ENCODE measurements at regions not wholly inside any gene's neighbourhood (a gene's known extent, or its start where the extent isn't known, plus 50 kb on each side); places are given as distances from the start of the nearest gene placed in this dataset.

DNA sequence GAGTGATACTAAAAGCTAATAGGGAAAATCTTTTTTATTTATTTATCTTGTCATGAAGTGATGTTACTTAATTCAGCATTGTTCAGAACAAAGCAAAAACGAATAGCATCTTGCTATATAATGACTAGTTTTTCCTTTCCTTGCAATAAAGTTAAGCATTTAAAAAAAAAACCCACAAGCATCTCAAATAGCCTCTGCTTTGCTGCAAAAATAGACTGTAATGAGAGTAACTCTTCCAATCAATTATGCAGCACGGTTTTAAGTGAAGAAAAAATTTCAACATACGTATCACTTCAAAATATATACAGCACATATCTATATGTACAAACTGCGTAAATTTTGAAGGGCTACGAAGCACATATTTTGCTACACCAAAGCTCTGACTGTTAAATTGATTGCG lies 153.3 kb upstream of the VRK2 start:
- no peaks in the 10 kb centered on the region for H3K36me3 ChIP-seq
- no peak overlapping the region for H3K4me3 ChIP-seq
- 71% methylated on average over 6 of the region's 6 CpGs for WGBS
- H3K27ac ChIP-seq, result no peak overlapping the region
- no peaks in the 10 kb centered on the region for H3K4me1 ChIP-seq (replicated peaks)
- H3K9me3 ChIP-seq, result no peaks in the 10 kb centered on the region
- no peak for DNase-seq (ENCODE audit: low spot score)
- intact Hi-C loops (cut with DNase I), result no loop called here
- no peaks in the 10 kb centered on the region for H3K27me3 ChIP-seq (replicated peaks; ENCODE audit: insufficient read depth)
- TF ChIP-seq POLR2A (IDR thresholded peaks at IDR 0.05) (no peak), POLR2AphosphoS5 (IDR thresholded peaks at IDR 0.05) (no peak)
- TF ChIP-seq, protein P1, sequence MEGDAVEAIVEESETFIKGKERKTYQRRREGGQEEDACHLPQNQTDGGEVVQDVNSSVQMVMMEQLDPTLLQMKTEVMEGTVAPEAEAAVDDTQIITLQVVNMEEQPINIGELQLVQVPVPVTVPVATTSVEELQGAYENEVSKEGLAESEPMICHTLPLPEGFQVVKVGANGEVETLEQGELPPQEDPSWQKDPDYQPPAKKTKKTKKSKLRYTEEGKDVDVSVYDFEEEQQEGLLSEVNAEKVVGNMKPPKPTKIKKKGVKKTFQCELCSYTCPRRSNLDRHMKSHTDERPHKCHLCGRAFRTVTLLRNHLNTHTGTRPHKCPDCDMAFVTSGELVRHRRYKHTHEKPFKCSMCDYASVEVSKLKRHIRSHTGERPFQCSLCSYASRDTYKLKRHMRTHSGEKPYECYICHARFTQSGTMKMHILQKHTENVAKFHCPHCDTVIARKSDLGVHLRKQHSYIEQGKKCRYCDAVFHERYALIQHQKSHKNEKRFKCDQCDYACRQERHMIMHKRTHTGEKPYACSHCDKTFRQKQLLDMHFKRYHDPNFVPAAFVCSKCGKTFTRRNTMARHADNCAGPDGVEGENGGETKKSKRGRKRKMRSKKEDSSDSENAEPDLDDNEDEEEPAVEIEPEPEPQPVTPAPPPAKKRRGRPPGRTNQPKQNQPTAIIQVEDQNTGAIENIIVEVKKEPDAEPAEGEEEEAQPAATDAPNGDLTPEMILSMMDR (IDR thresholded peaks at IDR 0.05), result no peak

DNA sequence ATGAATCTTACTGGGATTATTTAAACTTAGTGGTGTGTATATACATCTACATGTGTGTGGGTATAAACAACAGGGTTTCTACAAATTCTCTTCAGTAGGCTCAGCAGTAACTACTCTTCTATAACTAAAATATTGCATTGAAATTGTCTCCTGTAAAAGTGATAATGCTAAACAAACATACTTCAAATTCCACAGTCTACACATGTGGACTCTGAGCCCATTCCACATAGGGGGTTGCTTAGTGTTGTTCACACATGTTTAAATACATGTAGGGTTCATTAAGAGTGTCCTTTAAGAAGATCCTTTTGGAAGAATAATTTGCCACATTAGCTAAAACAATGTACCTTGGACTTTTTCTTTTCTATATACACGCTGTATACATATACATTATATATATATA lies 152.8 kb upstream of the VRK2 start:
- H3K4me1 ChIP-seq (replicated peaks), result no peaks in the 10 kb centered on the region
- intact Hi-C loops (cut with DNase I), result no loop called here
- H3K4me3 ChIP-seq, result no peak overlapping the region
- no peak for DNase-seq (ENCODE audit: low spot score)
- H3K9me3 ChIP-seq, result no peaks in the 10 kb centered on the region
- WGBS, result 94% methylated on average over 1 of the region's 1 CpG
- no peaks in the 10 kb centered on the region for H3K36me3 ChIP-seq
- no peak overlapping the region for H3K27ac ChIP-seq
- H3K27me3 ChIP-seq (replicated peaks; ENCODE audit: insufficient read depth), result no peaks in the 10 kb centered on the region
- TF ChIP-seq, protein P1 (IDR thresholded peaks at IDR 0.05), result no peak
- TF ChIP-seq POLR2AphosphoS5 (IDR thresholded peaks at IDR 0.05), result no peak
- no peak for TF ChIP-seq POLR2A (IDR thresholded peaks at IDR 0.05)

DNA sequence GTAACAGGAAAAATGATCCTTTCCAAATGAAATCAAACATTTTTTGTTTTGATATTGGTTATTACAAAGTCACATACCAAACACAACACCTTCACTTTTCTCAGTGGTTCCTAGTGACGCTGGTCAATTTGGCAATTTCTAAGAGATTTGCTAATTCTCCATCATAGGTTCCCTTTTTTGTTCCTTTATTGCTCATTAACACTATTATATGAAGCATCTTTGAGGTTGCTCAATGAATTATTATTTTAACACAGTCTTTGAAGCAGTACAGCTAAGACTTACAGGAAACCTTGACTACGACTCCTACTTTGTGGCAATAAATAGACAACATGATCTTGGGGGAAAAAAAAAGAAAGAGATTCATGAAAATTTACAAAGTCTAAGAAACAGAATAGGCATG lies 152.2 kb upstream of the VRK2 start:
- TF ChIP-seq, protein P1 (IDR thresholded peaks at IDR 0.05), result no peak
- TF ChIP-seq POLR2A (IDR thresholded peaks at IDR 0.05) (no peak), POLR2AphosphoS5 (IDR thresholded peaks at IDR 0.05) (no peak)
- H3K4me1 ChIP-seq (replicated peaks), result no peaks in the 10 kb centered on the region
- H3K36me3 ChIP-seq, result no peaks in the 10 kb centered on the region
- no peak overlapping the region for H3K27ac ChIP-seq
- H3K9me3 ChIP-seq, result no peaks in the 10 kb centered on the region
- DNase-seq (ENCODE audit: low spot score), result no peak
- H3K4me3 ChIP-seq, result no peak overlapping the region
- intact Hi-C loops (cut with DNase I), result no loop called here
- 91% methylated on average over 2 of the region's 2 CpGs for WGBS
- H3K27me3 ChIP-seq (replicated peaks; ENCODE audit: insufficient read depth), result no peaks in the 10 kb centered on the region

DNA sequence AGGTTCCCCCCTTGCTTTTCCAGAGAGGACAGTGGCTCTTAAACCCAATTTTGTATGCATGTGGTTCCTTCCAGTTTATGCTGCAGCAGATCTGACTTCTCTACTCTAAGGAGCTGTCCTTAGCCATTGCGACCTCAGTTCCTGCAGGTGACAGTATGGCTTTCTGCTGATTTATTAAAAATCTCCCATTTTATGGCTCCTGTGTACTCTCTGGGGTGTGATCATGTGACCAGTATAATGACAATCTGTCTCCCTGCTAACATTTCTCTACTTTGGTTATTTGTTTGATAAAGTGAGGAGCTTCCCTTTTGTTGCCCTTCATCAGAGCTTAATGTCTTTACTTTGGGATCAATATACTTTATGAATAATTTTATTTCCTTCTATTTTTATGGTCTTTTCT lies 148.7 kb upstream of the VRK2 start:
- TF ChIP-seq POLR2AphosphoS5 (IDR thresholded peaks at IDR 0.05) (no peak), POLR2A (IDR thresholded peaks at IDR 0.05) (no peak)
- TF ChIP-seq, protein P1 (IDR thresholded peaks at IDR 0.05), result no peak
- intact Hi-C loops (cut with DNase I), result no loop called here
- H3K27me3 ChIP-seq (replicated peaks; ENCODE audit: insufficient read depth), result no peaks in the 10 kb centered on the region
- no peak for DNase-seq (ENCODE audit: low spot score)
- no peaks in the 10 kb centered on the region for H3K4me1 ChIP-seq (replicated peaks)
- H3K9me3 ChIP-seq, result no peaks in the 10 kb centered on the region
- no peak overlapping the region for H3K4me3 ChIP-seq
- no peak overlapping the region for H3K27ac ChIP-seq
- 67% methylated on average over 1 of the region's 1 CpG for WGBS
- H3K36me3 ChIP-seq, result no peaks in the 10 kb centered on the region

DNA sequence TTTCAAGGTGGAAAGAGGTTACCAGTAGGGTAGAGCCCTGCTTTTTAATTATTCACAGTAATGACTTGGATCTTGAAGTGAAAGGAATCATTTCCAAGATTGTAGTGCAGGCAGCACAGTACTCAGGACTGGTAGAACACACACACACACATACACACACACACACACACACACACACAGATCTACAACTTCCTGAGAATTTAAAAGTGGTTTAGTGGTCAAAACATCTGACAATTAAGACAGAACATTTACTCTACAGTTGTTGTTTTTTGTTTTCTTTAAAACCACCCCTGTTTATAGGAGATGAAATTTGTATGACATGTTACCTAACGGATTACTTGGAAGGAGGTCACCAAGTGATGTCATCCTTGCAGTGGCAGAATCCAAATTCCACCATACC lies 146.7 kb upstream of the VRK2 start:
- 56% methylated on average over 1 of the region's 1 CpG for WGBS
- no peak overlapping the region for H3K27ac ChIP-seq
- H3K36me3 ChIP-seq, result no peaks in the 10 kb centered on the region
- no peak for TF ChIP-seq POLR2AphosphoS5 (IDR thresholded peaks at IDR 0.05)
- TF ChIP-seq POLR2A (IDR thresholded peaks at IDR 0.05), result no peak
- TF ChIP-seq, protein P1 (IDR thresholded peaks at IDR 0.05), result no peak
- no peaks in the 10 kb centered on the region for H3K4me1 ChIP-seq (replicated peaks)
- H3K9me3 ChIP-seq, result no peaks in the 10 kb centered on the region
- no peak for DNase-seq (ENCODE audit: low spot score)
- H3K4me3 ChIP-seq, result no peak overlapping the region
- no peaks in the 10 kb centered on the region for H3K27me3 ChIP-seq (replicated peaks; ENCODE audit: insufficient read depth)
- intact Hi-C loops (cut with DNase I), result no loop called here
